HCT116 (cell line): ENCODE measurements at regions not wholly inside any gene's neighbourhood (a gene's known extent, or its start where the extent isn't known, plus 50 kb on each side); places are given as distances from the start of the nearest gene placed in this dataset.

Experiments
- ATAC-seq: fragments of 200-7000 bp; cut with Tn5 transposase; 2 replicates; pipeline ENCODE4 v1.9.1; 2020; ENCODE audit warnings: mild to moderate bottlenecking, moderate library complexity
- BruUV-seq: library from RNA; stranded (reverse); fragments of 400-500 nt; replicated peaks from 2 replicates; lab custom pipeline; 2021; lab: Mats Ljungman, UMichigan
- CTCF ChIA-PET: fragments of 300-600 bp; sonication (Branson Sonifier 250); formaldehyde crosslinking; loops from one replicate; lab custom pipeline; 2021; ENCODE audit warnings: antibody characterized with exemption; lab: Charles Lee
- POLR2A ChIA-PET: fragments of 300-600, 350-600 bp; sonication (Branson Sonifier 250); formaldehyde crosslinking; loops from one replicate; lab custom pipeline; 2021; ENCODE audit warnings: antibody characterized with exemption; lab: Charles Lee
- RAD21 ChIA-PET, 2 experiments: fragments of 300-600 bp; sonication (Branson Sonifier 250); formaldehyde crosslinking; loops; one replicate each; lab custom pipeline; 2023; ENCODE audit warnings: low total read pairs in 2 of 2; ENCODE audit not compliant: uncharacterized antibody in 2 of 2, unreplicated experiment in 2 of 2, low non-redundant PET in 1 of 2; lab: Charles Lee
- DNase-seq: peaks from one replicate; pipeline ENCODE4 v3.0.0-alpha.2; 2010; ENCODE audit warnings: low read depth, low spot score
- H2AFZ ChIP-seq: fragments of 200-600 bp; shearing (Covaris generic), sonication (generic); 2 replicates; pipeline ENCODE4 v1.6.1; 2017; ENCODE audit warnings: low read depth, mixed run types, mixed read lengths, antibody characterized with exemption, low read length; ENCODE audit not compliant: poor library complexity, severe bottlenecking
- H3K27ac ChIP-seq: 2 replicates; pipeline ENCODE4 v1.5.1; 2012; ENCODE audit warnings: low read depth, low read length
- H3K27me3 ChIP-seq: fragments of 200-600 bp; sonication (generic); 2 replicates; pipeline ENCODE4 v1.6.1; 2016; ENCODE audit warnings: mixed run types, low read length, mixed read lengths; ENCODE audit not compliant: insufficient read depth
- H3K36me3 ChIP-seq, 2 experiments: fragments of 200-500 bp in 1 of 2; fragments of 200-600 bp in 1 of 2; sonication (Bioruptor generic) in 1 of 2; sonication (generic) in 1 of 2; 2 replicates each; pipeline versions ENCODE4 v1.5.1 to v1.6.1; 2014 to 2016; ENCODE audit warnings: low read length in 2 of 2, inconsistent platforms in 1 of 2, mixed read lengths in 1 of 2, mixed run types in 1 of 2; ENCODE audit not compliant: insufficient read depth in 2 of 2, control insufficient read depth in 1 of 2
- H3K4me1 ChIP-seq, 2 experiments: fragments of 200-600 bp in 1 of 2; sonication (generic) in 1 of 2; 2 replicates each; pipeline versions ENCODE4 v1.5.1 to v1.6.1; 2012 to 2017; ENCODE audit warnings: low read length in 2 of 2, inconsistent platforms in 1 of 2, mild to moderate bottlenecking in 1 of 2, mixed read lengths in 1 of 2, mixed run types in 1 of 2, moderate library complexity in 1 of 2; ENCODE audit not compliant: insufficient read depth in 2 of 2, control insufficient read depth in 1 of 2
- H3K4me2 ChIP-seq: fragments of 200-600 bp; sonication (generic); 2 replicates; pipeline ENCODE4 v1.6.1; 2017; ENCODE audit warnings: mixed run types, low read length, mixed read lengths
- H3K4me3 ChIP-seq, 2 experiments: fragments of 200-600 bp in 1 of 2; sonication (generic) in 1 of 2; replicated peaks in 1 of 2; 2 replicates each; pipeline ENCODE4 v1.5.1; 2011 to 2016; ENCODE audit warnings: low read length in 2 of 2, control low read depth in 1 of 2, low read depth in 1 of 2, mild to moderate bottlenecking in 1 of 2, mixed read lengths in 1 of 2, mixed run types in 1 of 2
- H3K79me2 ChIP-seq: fragments of 200-600 bp; sonication (generic); 2 replicates; pipeline ENCODE4 v1.6.1; 2017; ENCODE audit warnings: mild to moderate bottlenecking, mixed run types, low read length, moderate library complexity, mixed read lengths; ENCODE audit not compliant: insufficient read depth
- H3K9ac ChIP-seq: fragments of 200-600 bp; sonication (generic); 2 replicates; pipeline ENCODE4 v1.6.1; 2016; ENCODE audit warnings: low read length, mixed read lengths
- H3K9me2 ChIP-seq: fragments of 200-600 bp; sonication (generic), shearing (Covaris generic); 2 replicates; pipeline ENCODE4 v1.6.1; 2017; ENCODE audit warnings: mixed run types, mild to moderate bottlenecking, moderate library complexity; ENCODE audit not compliant: insufficient read depth
- H3K9me3 ChIP-seq, 2 experiments: fragments of 200-500 bp in 1 of 2; fragments of 200-600 bp in 1 of 2; sonication (Bioruptor generic) in 1 of 2; sonication (generic) in 1 of 2; 2 replicates each; pipeline ENCODE4 v1.6.1; 2014 to 2017; ENCODE audit warnings: low read length in 2 of 2, mixed read lengths in 2 of 2, inconsistent platforms in 1 of 2, low read depth in 1 of 2, mild to moderate bottlenecking in 1 of 2, mixed run types in 1 of 2, moderate library complexity in 1 of 2; ENCODE audit not compliant: control insufficient read depth in 1 of 2, insufficient read depth in 1 of 2
- H4K20me1 ChIP-seq: fragments of 200-600 bp; sonication (generic), shearing (Covaris generic); 2 replicates; pipeline ENCODE4 v1.6.1; 2017; ENCODE audit warnings: mixed run types, mild to moderate bottlenecking, moderate library complexity; ENCODE audit not compliant: insufficient read depth
- CBX3 ChIP-seq: IDR thresholded peaks from 2 replicates; pipeline ENCODE4 v1.6.1; 2012; ENCODE audit warnings: low read depth
- ELF1 ChIP-seq: IDR thresholded peaks from 2 replicates; pipeline ENCODE4 v1.6.1; 2012; ENCODE audit warnings: low read depth, borderline replicate concordance
- EZH2phosphoT487 ChIP-seq: fragments of 200-600 bp; IDR thresholded peaks from 2 replicates; pipeline ENCODE4 v1.6.1; 2018; ENCODE audit warnings: antibody characterized with exemption, borderline replicate concordance
- FOSL1 ChIP-seq: IDR thresholded peaks from 2 replicates; pipeline ENCODE4 v1.6.1; 2012; ENCODE audit warnings: low read depth
- RAD21 ChIP-seq: IDR thresholded peaks from 2 replicates; pipeline ENCODE4 v1.6.1; 2012; ENCODE audit warnings: low read depth, mild to moderate bottlenecking
- SIN3A ChIP-seq: IDR thresholded peaks from 2 replicates; pipeline ENCODE4 v1.6.1; 2012; ENCODE audit warnings: low read depth
- SP1 ChIP-seq: IDR thresholded peaks from 2 replicates; pipeline ENCODE4 v1.6.1; 2012; ENCODE audit warnings: low read depth
- SRF ChIP-seq: IDR thresholded peaks from 2 replicates; pipeline ENCODE4 v1.6.1; 2012; ENCODE audit warnings: low read depth
- YY1 ChIP-seq: IDR thresholded peaks from 2 replicates; pipeline ENCODE4 v1.6.1; 2011; ENCODE audit warnings: low read length, low read depth, moderate library complexity, mild to moderate bottlenecking; ENCODE audit not compliant: insufficient replicate concordance; ENCODE audit errors: extremely low read depth
- ZFX ChIP-seq: fragments of 450-650 bp; IDR thresholded peaks from 2 replicates; pipeline ENCODE4 v1.6.1; 2017
- intact Hi-C: fragments of 100-400 bp; cut with micrococcal nuclease; formaldehyde crosslinking; loops from 2 replicates; pipeline ENCODE4 v1.10.0; 2022
- TF ChIP-seq, protein P1 (sequence below): IDR thresholded peaks from 2 replicates; pipeline ENCODE4 v1.6.1; 2012
- TF ChIP-seq, protein P2 (sequence below), 3 experiments: fragments of 200-600 bp in 1 of 3; sonication (generic) in 1 of 3; IDR thresholded peaks in 2 of 3; conservative IDR thresholded peaks in 1 of 3; 2 replicates each; pipeline ENCODE4 v1.5.1; 2012 to 2017; ENCODE audit warnings: low read depth in 2 of 3, low read length in 2 of 3, antibody characterized with exemption in 1 of 3, borderline replicate concordance in 1 of 3, control low read depth in 1 of 3, mild to moderate bottlenecking in 1 of 3, mixed read lengths in 1 of 3, mixed run types in 1 of 3, moderate library complexity in 1 of 3; ENCODE audit not compliant: insufficient read depth in 1 of 3
- TF ChIP-seq, protein P3 (sequence below): IDR thresholded peaks from 2 replicates; pipeline ENCODE4 v1.6.1; 2012
- TF ChIP-seq, protein P4 (sequence below): IDR thresholded peaks from 2 replicates; pipeline ENCODE4 v1.6.1; 2011; ENCODE audit warnings: mild to moderate bottlenecking, low read length, moderate library complexity; ENCODE audit not compliant: insufficient replicate concordance; ENCODE audit errors: extremely low read depth

DNA sequence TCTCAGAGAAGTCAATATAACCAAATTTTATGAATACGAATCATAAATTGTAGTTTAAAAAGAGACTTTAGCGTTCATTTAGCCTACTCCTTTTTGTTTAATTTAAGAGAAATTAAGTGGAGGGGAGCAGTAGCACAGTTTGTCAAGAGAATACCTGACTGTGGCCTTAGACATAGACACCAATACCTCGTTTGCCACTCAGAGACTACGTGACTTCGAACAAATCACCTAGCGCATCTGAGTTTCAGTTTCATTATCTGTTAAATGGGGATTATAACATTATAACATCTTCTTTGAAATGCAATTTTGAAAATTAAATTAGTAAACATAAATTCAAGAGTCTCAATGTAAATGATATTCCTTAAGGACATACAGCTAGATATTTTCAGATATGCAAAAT, 581.5 kb upstream of the VRK2 start:
- DNase-seq (no peak), ATAC-seq (no peak)
- RAD21 ChIA-PET, result no interaction called here
- Histone ChIP-seq H4K20me1 (no peaks in the 10 kb centered on the region), H3K27me3 (no peaks in the 10 kb centered on the region), H3K4me2 (no peak overlapping the region), H3K9me3 (no peaks in the 10 kb centered on the region), H3K27ac (no peak overlapping the region), H3K9ac (no peak overlapping the region), H2AFZ (no peak overlapping the region), H3K79me2 (no peaks in the 10 kb centered on the region), H3K9me2 (no peaks in the 10 kb centered on the region), H3K4me1 (no peaks in the 10 kb centered on the region), H3K4me3 (no peak overlapping the region), H3K36me3 (no peaks in the 10 kb centered on the region)
- CTCF ChIA-PET, result interaction anchor here (1.6 kb wide), 1 partner anchor 11 kb away, joined by 5 read pairs; no protein-coding TSS in a partner anchor
- POLR2A ChIA-PET, result no interaction called here
- intact Hi-C loops, result no loop called here
- no TSS peak for BruUV-seq
- no peak for TF ChIP-seq SIN3A
- TF ChIP-seq, protein P1, sequence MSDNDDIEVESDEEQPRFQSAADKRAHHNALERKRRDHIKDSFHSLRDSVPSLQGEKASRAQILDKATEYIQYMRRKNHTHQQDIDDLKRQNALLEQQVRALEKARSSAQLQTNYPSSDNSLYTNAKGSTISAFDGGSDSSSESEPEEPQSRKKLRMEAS, result no peak
- TF ChIP-seq SP1, result no peak
- TF ChIP-seq, protein P2, sequence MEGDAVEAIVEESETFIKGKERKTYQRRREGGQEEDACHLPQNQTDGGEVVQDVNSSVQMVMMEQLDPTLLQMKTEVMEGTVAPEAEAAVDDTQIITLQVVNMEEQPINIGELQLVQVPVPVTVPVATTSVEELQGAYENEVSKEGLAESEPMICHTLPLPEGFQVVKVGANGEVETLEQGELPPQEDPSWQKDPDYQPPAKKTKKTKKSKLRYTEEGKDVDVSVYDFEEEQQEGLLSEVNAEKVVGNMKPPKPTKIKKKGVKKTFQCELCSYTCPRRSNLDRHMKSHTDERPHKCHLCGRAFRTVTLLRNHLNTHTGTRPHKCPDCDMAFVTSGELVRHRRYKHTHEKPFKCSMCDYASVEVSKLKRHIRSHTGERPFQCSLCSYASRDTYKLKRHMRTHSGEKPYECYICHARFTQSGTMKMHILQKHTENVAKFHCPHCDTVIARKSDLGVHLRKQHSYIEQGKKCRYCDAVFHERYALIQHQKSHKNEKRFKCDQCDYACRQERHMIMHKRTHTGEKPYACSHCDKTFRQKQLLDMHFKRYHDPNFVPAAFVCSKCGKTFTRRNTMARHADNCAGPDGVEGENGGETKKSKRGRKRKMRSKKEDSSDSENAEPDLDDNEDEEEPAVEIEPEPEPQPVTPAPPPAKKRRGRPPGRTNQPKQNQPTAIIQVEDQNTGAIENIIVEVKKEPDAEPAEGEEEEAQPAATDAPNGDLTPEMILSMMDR (IDR thresholded peaks at IDR 0.05 in 2 of 3, conservative IDR thresholded peaks at IDR 0.05 in 1 of 3; ENCODE audit: borderline replicate concordance in 1 of 3, insufficient read depth in 1 of 3, low read depth in 2 of 3, low read length in 2 of 3), result no peak
- no peak for TF ChIP-seq CBX3
- no peak for TF ChIP-seq RAD21

DNA sequence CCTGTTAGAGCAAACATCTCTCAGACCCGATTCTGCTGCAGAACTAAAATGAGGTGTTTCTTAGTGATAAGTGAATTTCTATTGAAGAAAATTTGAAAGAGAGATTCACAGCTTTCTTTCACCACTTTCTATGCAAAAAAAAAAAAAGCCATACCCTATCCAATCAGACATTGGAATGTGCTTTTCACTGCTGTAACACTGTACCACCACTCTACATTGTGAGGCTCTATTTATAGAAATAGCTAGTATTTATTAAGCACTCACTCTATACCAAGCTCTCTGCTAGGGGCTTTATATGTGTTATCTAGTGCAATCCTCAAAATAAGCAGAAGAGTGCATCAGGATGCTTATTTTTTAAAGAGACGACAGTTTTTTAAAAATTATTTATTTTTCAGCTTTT, 580.6 kb upstream of the VRK2 start:
- ATAC-seq, result no peak
- TF ChIP-seq, protein P2 (IDR thresholded peaks at IDR 0.05 in 2 of 3, conservative IDR thresholded peaks at IDR 0.05 in 1 of 3; ENCODE audit: borderline replicate concordance in 1 of 3, insufficient read depth in 1 of 3, low read depth in 2 of 3, low read length in 2 of 3), result no peak
- TF ChIP-seq YY1 (no peak), ELF1 (no peak), FOSL1 (no peak), EZH2phosphoT487 (no peak), SP1 (no peak), ZFX (no peak), SRF (no peak)
- TF ChIP-seq, protein P3, sequence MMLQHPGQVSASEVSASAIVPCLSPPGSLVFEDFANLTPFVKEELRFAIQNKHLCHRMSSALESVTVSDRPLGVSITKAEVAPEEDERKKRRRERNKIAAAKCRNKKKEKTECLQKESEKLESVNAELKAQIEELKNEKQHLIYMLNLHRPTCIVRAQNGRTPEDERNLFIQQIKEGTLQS, result no peak
- TF ChIP-seq, protein P4, sequence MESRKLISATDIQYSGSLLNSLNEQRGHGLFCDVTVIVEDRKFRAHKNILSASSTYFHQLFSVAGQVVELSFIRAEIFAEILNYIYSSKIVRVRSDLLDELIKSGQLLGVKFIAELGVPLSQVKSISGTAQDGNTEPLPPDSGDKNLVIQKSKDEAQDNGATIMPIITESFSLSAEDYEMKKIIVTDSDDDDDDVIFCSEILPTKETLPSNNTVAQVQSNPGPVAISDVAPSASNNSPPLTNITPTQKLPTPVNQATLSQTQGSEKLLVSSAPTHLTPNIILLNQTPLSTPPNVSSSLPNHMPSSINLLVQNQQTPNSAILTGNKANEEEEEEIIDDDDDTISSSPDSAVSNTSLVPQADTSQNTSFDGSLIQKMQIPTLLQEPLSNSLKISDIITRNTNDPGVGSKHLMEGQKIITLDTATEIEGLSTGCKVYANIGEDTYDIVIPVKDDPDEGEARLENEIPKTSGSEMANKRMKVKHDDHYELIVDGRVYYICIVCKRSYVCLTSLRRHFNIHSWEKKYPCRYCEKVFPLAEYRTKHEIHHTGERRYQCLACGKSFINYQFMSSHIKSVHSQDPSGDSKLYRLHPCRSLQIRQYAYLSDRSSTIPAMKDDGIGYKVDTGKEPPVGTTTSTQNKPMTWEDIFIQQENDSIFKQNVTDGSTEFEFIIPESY, result no peak

More for the DNA sequence above, 580.6 kb upstream of the VRK2 start:
- Histone ChIP-seq H3K4me2 (no peak overlapping the region), H3K9ac (no peak overlapping the region), H3K79me2 (no peaks in the 10 kb centered on the region), H3K4me3 (no peak overlapping the region), H3K27me3 (no peaks in the 10 kb centered on the region), H3K27ac (no peak overlapping the region), H3K36me3 (no peaks in the 10 kb centered on the region), H3K4me1 (no peaks in the 10 kb centered on the region), H3K9me2 (no peaks in the 10 kb centered on the region), H3K9me3 (no peaks in the 10 kb centered on the region), H4K20me1 (no peaks in the 10 kb centered on the region), H2AFZ (no peak overlapping the region)
- POLR2A ChIA-PET, result no interaction called here
- CTCF ChIA-PET, result interaction anchor here (1.6 kb wide), 1 partner anchor 11 kb away, joined by 5 read pairs; no protein-coding TSS in a partner anchor
- RAD21 ChIA-PET, result no interaction called here
- intact Hi-C loops, result no loop called here
- DNase-seq, result no peak
- BruUV-seq, result no TSS peak
